ENCODE measurements at regions not wholly inside any gene's neighbourhood (a gene's known extent, or its start where the extent isn't known, plus 50 kb on each side); places are given as distances from the start of the nearest gene placed in this dataset.

DNA sequence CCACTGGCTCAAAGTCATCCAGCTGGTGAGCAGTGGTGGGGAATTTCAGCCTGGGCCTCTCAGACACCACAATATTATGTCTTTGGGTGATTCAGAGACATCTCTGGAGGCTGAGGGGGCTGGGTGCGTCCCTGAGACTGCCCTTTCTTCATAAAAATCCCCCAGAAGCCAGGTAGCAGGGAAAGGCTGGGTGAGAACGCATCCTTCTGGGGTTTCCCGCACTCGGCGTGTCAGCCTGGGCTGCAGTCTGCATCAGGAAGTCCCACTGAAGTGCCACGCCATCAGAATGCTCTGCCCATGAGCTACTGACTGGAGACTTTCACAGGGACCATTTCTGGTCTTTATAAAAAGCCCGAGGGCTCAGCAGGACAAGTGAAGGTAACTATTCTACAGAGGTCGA is 148.8 kb upstream of the SLC6A11 start:
- no peak overlapping the region for H3K4me3 ChIP-seq (replicated peaks; ENCODE audit: low read depth, low read length)
- TF ChIP-seq, protein P1, sequence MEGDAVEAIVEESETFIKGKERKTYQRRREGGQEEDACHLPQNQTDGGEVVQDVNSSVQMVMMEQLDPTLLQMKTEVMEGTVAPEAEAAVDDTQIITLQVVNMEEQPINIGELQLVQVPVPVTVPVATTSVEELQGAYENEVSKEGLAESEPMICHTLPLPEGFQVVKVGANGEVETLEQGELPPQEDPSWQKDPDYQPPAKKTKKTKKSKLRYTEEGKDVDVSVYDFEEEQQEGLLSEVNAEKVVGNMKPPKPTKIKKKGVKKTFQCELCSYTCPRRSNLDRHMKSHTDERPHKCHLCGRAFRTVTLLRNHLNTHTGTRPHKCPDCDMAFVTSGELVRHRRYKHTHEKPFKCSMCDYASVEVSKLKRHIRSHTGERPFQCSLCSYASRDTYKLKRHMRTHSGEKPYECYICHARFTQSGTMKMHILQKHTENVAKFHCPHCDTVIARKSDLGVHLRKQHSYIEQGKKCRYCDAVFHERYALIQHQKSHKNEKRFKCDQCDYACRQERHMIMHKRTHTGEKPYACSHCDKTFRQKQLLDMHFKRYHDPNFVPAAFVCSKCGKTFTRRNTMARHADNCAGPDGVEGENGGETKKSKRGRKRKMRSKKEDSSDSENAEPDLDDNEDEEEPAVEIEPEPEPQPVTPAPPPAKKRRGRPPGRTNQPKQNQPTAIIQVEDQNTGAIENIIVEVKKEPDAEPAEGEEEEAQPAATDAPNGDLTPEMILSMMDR (IDR thresholded peaks at IDR 0.05; ENCODE audit: low read depth, low read length, missing control alignments): no peak
- DNase-seq (ENCODE audit: extremely low read depth, low read depth): no peak

DNA sequence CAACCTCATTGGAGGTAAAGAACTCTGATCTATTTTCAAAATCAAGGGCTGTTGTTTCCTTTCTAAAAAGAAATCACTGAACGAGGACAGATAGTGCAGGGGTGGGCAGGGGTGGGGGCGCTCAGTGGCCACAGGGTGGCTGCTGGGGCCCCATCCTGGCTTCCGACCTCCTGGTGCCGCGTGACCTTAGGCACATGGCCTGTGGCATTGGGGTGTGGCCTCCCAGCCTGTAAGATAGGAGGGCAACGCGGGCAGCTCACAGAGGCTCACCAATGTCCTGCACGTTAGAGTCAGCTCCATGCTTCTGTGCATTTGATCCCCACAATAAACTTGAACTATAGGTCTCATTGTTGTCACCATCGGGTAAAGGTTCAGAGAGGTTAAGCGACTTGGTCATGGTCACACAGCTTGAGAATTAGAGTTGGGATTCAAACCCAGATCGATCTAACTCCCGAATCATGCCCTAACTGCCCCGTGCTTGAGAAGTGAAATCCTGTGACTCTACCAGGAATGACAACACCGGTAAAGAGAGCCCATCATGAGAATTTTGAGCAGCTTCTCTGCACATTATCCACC is 148.0 kb upstream of the SLC6A11 start:
- no peak for DNase-seq (ENCODE audit: extremely low read depth, low read depth)
- TF ChIP-seq, protein P1 (IDR thresholded peaks at IDR 0.05; ENCODE audit: low read depth, low read length, missing control alignments): no peak
- H3K4me3 ChIP-seq (replicated peaks; ENCODE audit: low read depth, low read length): no peak overlapping the region

DNA sequence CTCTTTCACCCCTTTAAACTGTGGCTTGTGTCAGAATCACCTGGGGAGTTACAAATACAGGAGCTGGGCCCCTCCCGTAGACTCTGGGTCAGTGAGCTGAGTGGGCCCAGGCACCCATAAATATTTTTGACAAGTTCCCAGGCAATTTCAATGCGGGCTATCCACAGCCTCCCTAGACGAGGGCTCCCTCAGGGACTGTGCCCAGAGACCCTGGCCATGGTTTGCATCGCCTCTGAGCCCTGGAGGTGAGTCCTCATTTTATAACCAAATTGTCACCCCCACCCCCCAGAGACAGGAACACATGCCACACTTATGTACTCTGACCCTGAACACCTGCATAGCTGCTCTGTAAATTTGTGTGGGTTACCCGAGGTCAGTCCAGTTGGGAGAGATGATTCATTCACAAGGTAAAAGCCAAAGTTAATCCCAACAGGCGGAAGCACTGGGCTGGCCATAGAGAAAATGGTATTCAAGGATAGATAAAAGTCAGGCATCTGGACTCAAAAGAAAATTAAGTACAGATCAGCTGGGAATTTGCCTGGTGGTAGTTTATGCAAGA is 146.5 kb upstream of the SLC6A11 start:
- DNase-seq (ENCODE audit: extremely low read depth, low read depth): no peak
- no peak overlapping the region for H3K4me3 ChIP-seq (replicated peaks; ENCODE audit: low read depth, low read length)
- TF ChIP-seq, protein P1 (IDR thresholded peaks at IDR 0.05; ENCODE audit: low read depth, low read length, missing control alignments): no peak

DNA sequence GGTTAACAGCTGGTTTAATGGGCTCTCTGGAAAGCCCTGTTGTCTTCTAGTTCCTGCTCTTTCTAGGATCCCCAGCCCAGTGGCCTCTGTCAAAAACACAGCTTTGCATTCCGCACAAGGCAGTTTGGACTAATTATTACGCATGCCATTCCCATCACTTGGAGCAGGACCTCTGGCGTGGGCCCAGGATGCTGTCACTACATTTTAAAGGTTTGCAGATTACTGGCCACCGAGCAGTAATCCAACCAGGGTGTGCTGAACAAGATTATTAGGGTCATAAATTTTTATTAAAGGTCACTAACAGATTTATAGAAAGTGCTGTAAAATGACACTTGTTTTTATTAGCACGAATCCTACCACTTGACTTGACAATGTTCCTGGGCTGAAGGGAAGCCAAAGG is 143.6 kb upstream of the SLC6A11 start:
- TF ChIP-seq, protein P1 (IDR thresholded peaks at IDR 0.05; ENCODE audit: low read depth, low read length, missing control alignments): no peak
- DNase-seq (ENCODE audit: extremely low read depth, low read depth): no peak
- H3K4me3 ChIP-seq (replicated peaks; ENCODE audit: low read depth, low read length): no peak overlapping the region

DNA sequence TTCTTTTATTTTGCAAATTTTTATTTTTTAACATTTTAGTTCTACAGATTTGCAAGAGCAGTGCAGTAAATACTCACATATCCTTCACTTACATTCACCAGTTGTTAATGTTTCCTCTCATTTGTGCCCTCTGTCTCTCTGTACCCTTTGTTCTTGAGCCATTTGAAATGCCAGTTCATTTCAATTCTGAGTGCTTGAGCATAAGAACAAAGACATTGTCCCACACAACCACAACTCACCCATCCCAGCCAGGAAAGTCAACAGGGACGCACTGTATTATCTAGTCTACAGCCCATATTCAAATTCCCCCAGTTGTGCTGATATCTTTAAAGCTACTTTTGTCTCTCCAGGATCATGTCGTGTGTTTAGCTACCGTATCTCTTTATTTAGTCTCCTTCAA is 141.4 kb upstream of the SLC6A11 start:
- TF ChIP-seq, protein P1 (IDR thresholded peaks at IDR 0.05; ENCODE audit: low read depth, low read length, missing control alignments): no peak
- H3K4me3 ChIP-seq (replicated peaks; ENCODE audit: low read depth, low read length): no peak overlapping the region
- DNase-seq (ENCODE audit: extremely low read depth, low read depth): no peak

GRCh38 chr3:10676905-10677304 is 139.1 kb upstream of the SLC6A11 start:
- DNase-seq (ENCODE audit: extremely low read depth, low read depth): no peak
- TF ChIP-seq, protein P1 (IDR thresholded peaks at IDR 0.05; ENCODE audit: low read depth, low read length, missing control alignments): no peak
- no peak overlapping the region for H3K4me3 ChIP-seq (replicated peaks; ENCODE audit: low read depth, low read length)

Measured in HFF-Myc (cell line).